Activated CD4-positive, alpha-beta memory T cell treated with anti-CD3 and anti-CD28 coated beads for 36 hours (primary cell): ENCODE measurements at regions not wholly inside any gene's neighbourhood (a gene's known extent, or its start where the extent isn't known, plus 50 kb on each side); places are given as distances from the start of the nearest gene placed in this dataset.

Source experiments
- CTCF ChIA-PET: fragments of 350-600 bp; sonication (Branson Sonifier 250); formaldehyde crosslinking; loops from one replicate; lab custom pipeline; 2021; ENCODE audit warnings: antibody characterized with exemption, inconsistent platforms; lab: Charles Lee
- POLR2A ChIA-PET: fragments of 350-600 bp; sonication (Branson Sonifier 250); formaldehyde crosslinking; loops from one replicate; lab custom pipeline; 2021; ENCODE audit warnings: antibody characterized with exemption; lab: Charles Lee
- DNase-seq: peaks from one replicate; pipeline ENCODE4 v3.0.0-alpha.2; 2020
- H3K27ac Mint-ChIP-seq: one replicate; pipeline ENCODE4 v1.8.0; 2021; ENCODE audit warnings: mixed read lengths
- H3K27me3 Mint-ChIP-seq: one replicate; pipeline ENCODE4 v1.8.0; 2021; ENCODE audit warnings: mixed read lengths
- H3K36me3 Mint-ChIP-seq: one replicate; pipeline ENCODE4 v1.8.0; 2021; ENCODE audit warnings: mixed read lengths
- H3K4me1 Mint-ChIP-seq: one replicate; pipeline ENCODE4 v1.8.0; 2021; ENCODE audit warnings: low read depth, mixed read lengths
- H3K4me3 Mint-ChIP-seq: one replicate; pipeline ENCODE4 v1.8.0; 2021; ENCODE audit warnings: mild to moderate bottlenecking, mixed read lengths
- H3K9me3 Mint-ChIP-seq: one replicate; pipeline ENCODE4 v1.8.0; 2021; ENCODE audit warnings: mixed read lengths
- intact Hi-C: fragments of 100-400 bp; cut with micrococcal nuclease; formaldehyde crosslinking; loops from one replicate; pipeline ENCODE4 v1.15.1; 2023

GRCh38 chr14:84864548-84865271 lies 665.2 kb upstream of the FLRT2 start:
- POLR2A ChIA-PET, result no interaction called here
- Mint-ChIP-seq H3K4me3 (no peak overlapping the region), H3K36me3 (no peaks in the 10 kb centered on the region), H3K9me3 (peaks cover 21% of the 10 kb centered on the region), H3K27ac (no peak overlapping the region), H3K4me1 (no peaks in the 10 kb centered on the region), H3K27me3 (no peaks in the 10 kb centered on the region)
- intact Hi-C loops, result no loop called here
- CTCF ChIA-PET, result no interaction called here
- no peak for DNase-seq

DNA sequence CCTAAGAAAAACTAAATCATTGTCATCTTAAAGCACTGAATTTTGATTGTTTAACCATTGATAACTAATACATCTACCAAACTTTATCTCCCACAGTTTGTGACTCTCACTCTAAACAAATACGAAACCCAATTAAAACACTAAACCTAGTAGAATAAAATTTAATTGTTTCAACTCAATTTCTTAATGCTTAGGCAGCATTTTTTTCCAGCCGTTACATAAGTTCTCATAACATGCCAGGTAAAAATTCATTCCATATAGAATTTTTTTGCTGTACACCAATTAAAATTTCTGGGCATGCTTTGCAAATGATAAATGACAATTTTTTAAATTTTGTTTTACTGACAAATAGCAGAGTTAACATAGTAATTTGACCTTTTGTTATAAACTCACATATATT lies 658.2 kb upstream of the FLRT2 start:
- Mint-ChIP-seq H3K36me3 (no peaks in the 10 kb centered on the region), H3K4me3 (no peak overlapping the region), H3K27ac (no peak overlapping the region), H3K4me1 (no peaks in the 10 kb centered on the region), H3K27me3 (no peaks in the 10 kb centered on the region), H3K9me3 (peaks cover 14% of the 10 kb centered on the region)
- DNase-seq, result no peak
- ChIA-PET POLR2A (no interaction called here), CTCF (no interaction called here)
- intact Hi-C loops, result no loop called here

DNA sequence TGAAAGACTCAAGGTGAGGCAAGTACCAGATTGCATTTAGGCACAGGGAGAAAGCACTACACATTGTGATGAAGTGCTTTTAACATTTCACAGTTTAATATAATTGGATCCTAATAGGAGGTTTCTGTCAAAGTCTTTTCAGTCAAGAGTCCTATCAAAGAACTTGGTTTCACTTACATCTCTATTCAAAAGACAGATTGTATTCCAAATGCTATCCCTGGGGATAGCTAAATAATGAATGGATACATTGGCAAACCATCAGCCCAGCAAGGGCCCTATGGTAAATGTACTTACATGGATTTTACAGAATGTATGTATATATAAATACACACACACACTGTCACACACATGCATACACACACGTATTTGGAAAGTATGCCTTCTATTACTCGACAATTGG lies 655.5 kb upstream of the FLRT2 start:
- no peak for DNase-seq
- Mint-ChIP-seq H3K36me3 (no peaks in the 10 kb centered on the region), H3K27ac (no peak overlapping the region), H3K4me1 (no peaks in the 10 kb centered on the region), H3K27me3 (no peaks in the 10 kb centered on the region), H3K9me3 (peaks cover 17% of the 10 kb centered on the region), H3K4me3 (no peak overlapping the region)
- POLR2A ChIA-PET, result no interaction called here
- CTCF ChIA-PET, result no interaction called here
- intact Hi-C loops, result no loop called here

- Mint-ChIP-seq H3K27me3 (no peaks in the 10 kb centered on the region), H3K4me1 (no peaks in the 10 kb centered on the region), H3K9me3 (peaks cover 13% of the 10 kb centered on the region), H3K36me3 (no peaks in the 10 kb centered on the region), H3K4me3 (no peak overlapping the region), H3K27ac (no peak overlapping the region)
- intact Hi-C loops, result no loop called here
- POLR2A ChIA-PET, result no interaction called here
- no peak for DNase-seq
- CTCF ChIA-PET, result no interaction called here
Measured at GRCh38 chr14:84877061-84877460, 652.9 kb upstream of the FLRT2 start.

DNA sequence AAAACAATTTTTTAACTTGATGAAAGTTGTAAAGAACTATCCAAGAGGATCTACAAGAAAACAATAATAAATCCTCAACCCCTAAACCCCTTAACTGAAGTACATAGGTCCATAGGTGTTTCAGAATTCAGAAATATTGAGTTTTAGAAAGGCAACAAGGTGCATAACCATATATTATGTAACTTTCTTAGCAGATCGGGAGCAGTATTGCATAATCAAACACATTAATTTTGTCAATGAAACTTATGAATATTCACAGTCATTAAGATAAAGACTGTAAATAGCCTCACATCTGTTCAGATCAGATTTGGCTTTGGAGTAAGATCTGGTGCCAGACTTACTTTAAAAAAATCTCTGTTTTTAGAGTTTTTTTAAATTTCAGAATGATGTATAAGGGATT lies 647.1 kb upstream of the FLRT2 start:
- POLR2A ChIA-PET, result no interaction called here
- Mint-ChIP-seq H3K27me3 (no peaks in the 10 kb centered on the region), H3K9me3 (peaks cover 26% of the 10 kb centered on the region), H3K36me3 (no peaks in the 10 kb centered on the region), H3K4me1 (no peaks in the 10 kb centered on the region), H3K27ac (no peak overlapping the region), H3K4me3 (no peak overlapping the region)
- intact Hi-C loops, result no loop called here
- CTCF ChIA-PET, result no interaction called here
- DNase-seq, result no peak

DNA sequence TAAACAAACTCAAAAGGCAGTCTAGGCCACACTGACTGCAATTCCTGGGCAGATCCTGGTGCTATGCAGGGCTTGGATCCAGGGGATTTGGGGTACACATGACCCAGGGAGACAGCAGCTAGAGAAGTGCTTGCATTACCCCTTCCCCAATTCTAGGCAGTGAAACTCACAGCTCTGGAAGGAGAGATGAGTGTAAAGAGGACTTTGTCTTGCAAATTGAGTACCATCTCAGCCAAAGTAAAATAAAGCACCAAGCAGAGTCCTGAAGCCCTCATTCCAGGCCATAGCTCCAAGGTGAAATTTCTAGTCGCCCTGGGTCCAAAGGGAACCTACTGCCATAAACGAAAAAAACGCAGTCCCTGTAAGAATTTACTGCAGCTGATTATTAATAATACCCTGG lies 644.9 kb upstream of the FLRT2 start:
- intact Hi-C loops, result no loop called here
- H3K4me1 Mint-ChIP-seq, result no peaks in the 10 kb centered on the region
- no peak overlapping the region for H3K4me3 Mint-ChIP-seq
- no peaks in the 10 kb centered on the region for H3K36me3 Mint-ChIP-seq
- H3K27me3 Mint-ChIP-seq, result no peaks in the 10 kb centered on the region
- H3K9me3 Mint-ChIP-seq, result peaks cover 23% of the 10 kb centered on the region
- no peak overlapping the region for H3K27ac Mint-ChIP-seq
- ChIA-PET POLR2A (no interaction called here), CTCF (no interaction called here)
- DNase-seq, result no peak

DNA sequence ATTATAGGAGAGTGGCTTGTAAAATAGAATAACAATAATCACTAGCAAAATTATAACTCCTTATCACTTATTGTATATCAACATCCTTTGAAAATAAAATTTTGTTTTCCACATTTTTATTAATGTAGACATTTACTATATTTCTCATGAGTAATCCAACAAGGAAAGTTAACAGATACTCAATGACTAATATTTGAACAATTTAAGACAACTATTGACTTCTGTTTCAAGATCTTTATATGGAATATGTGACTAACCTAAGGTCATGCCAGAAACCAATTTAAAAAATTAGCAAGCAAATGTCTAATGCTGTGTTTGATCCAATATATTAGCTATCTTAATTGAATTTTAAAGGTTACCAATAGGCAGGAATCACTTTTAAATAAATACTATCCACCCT lies 638.5 kb upstream of the FLRT2 start:
- CTCF ChIA-PET, result no interaction called here
- Mint-ChIP-seq H3K36me3 (no peaks in the 10 kb centered on the region), H3K27ac (no peak overlapping the region), H3K27me3 (no peaks in the 10 kb centered on the region), H3K4me3 (no peak overlapping the region), H3K4me1 (no peaks in the 10 kb centered on the region), H3K9me3 (peaks cover 13% of the 10 kb centered on the region)
- DNase-seq, result no peak
- intact Hi-C loops, result no loop called here
- POLR2A ChIA-PET, result no interaction called here

- ChIA-PET CTCF (no interaction called here), POLR2A (no interaction called here)
- H3K4me3 Mint-ChIP-seq, result no peak overlapping the region
- peaks cover 12% of the 10 kb centered on the region for H3K9me3 Mint-ChIP-seq
- intact Hi-C loops, result no loop called here
- no peaks in the 10 kb centered on the region for H3K27me3 Mint-ChIP-seq
- no peak for DNase-seq
- H3K4me1 Mint-ChIP-seq, result no peaks in the 10 kb centered on the region
- H3K27ac Mint-ChIP-seq, result no peak overlapping the region
- H3K36me3 Mint-ChIP-seq, result no peaks in the 10 kb centered on the region
Measured at GRCh38 chr14:84894254-84894653, 635.7 kb upstream of the FLRT2 start.

DNA sequence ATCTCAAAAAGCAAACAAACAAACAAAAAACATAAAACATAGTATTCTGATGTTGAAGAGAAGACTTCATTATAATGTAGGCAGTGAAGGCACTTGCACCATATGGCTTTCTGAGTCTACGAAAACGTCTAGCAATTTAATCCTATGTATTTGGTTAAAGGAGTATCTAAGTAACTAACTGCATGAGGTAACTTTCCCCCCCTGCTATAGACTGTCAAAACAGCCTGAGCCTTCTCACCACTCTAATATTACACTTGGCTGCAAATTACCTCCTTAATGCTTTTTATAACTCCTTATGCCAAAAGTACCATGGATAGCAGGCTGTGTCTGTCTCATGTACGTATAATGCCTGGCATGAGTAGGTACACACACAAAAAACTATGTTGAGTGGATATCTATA lies 607.6 kb upstream of the FLRT2 start:
- intact Hi-C loops, result no loop called here

GRCh38 chr14:84926656-84927055 lies 603.3 kb upstream of the FLRT2 start:
- DNase-seq, result no peak
- Mint-ChIP-seq H3K4me3 (no peak overlapping the region), H3K36me3 (no peaks in the 10 kb centered on the region), H3K27me3 (no peaks in the 10 kb centered on the region), H3K9me3 (peaks cover 12% of the 10 kb centered on the region), H3K27ac (no peak overlapping the region), H3K4me1 (no peaks in the 10 kb centered on the region)
- POLR2A ChIA-PET, result no interaction called here
- CTCF ChIA-PET, result no interaction called here
- intact Hi-C loops, result no loop called here

More for the DNA sequence above, 607.6 kb upstream of the FLRT2 start:
- H3K9me3 Mint-ChIP-seq, result peaks cover 8% of the 10 kb centered on the region
- H3K4me3 Mint-ChIP-seq, result no peak overlapping the region
- no peak overlapping the region for H3K27ac Mint-ChIP-seq
- no peaks in the 10 kb centered on the region for H3K36me3 Mint-ChIP-seq
- H3K4me1 Mint-ChIP-seq, result no peaks in the 10 kb centered on the region
- no peak for DNase-seq
- ChIA-PET CTCF (no interaction called here), POLR2A (no interaction called here)
- H3K27me3 Mint-ChIP-seq, result no peaks in the 10 kb centered on the region

- CTCF ChIA-PET, result no interaction called here
- Mint-ChIP-seq H3K36me3 (no peaks in the 10 kb centered on the region), H3K27me3 (no peaks in the 10 kb centered on the region), H3K4me1 (no peaks in the 10 kb centered on the region), H3K4me3 (no peak overlapping the region), H3K27ac (no peak overlapping the region), H3K9me3 (peaks cover 15% of the 10 kb centered on the region)
- POLR2A ChIA-PET, result no interaction called here
- no peak for DNase-seq
- intact Hi-C loops, result no loop called here
Measured at GRCh38 chr14:84927096-84927827, 602.7 kb upstream of the FLRT2 start.

DNA sequence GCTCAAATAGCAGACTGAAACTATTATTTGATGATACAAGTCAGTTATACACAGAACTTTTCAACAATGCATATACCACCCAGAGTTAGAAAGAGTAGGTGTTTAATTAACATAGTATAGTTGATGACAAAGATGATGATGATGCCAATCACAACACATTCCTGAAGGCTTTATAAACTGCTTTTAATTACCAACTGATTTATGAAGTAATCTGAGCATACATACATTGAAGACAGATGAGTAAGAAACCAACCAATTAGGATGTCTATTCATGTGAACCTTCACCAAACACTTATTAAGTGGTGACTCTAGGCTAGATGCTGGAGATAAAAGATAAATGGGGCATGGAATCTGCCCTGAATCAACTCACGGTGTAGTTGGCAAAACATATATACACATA lies 600.9 kb upstream of the FLRT2 start:
- CTCF ChIA-PET, result no interaction called here
- POLR2A ChIA-PET, result no interaction called here
- Mint-ChIP-seq H3K27me3 (no peaks in the 10 kb centered on the region), H3K27ac (no peak overlapping the region), H3K4me1 (no peaks in the 10 kb centered on the region), H3K36me3 (no peaks in the 10 kb centered on the region), H3K4me3 (no peak overlapping the region), H3K9me3 (peaks cover 17% of the 10 kb centered on the region)
- DNase-seq, result no peak
- intact Hi-C loops, result no loop called here

- no peak overlapping the region for H3K4me3 Mint-ChIP-seq
- CTCF ChIA-PET, result no interaction called here
- H3K9me3 Mint-ChIP-seq, result peaks cover 19% of the 10 kb centered on the region
- intact Hi-C loops, result no loop called here
- no peak for DNase-seq
- H3K27ac Mint-ChIP-seq, result no peak overlapping the region
- no peaks in the 10 kb centered on the region for H3K27me3 Mint-ChIP-seq
- no peaks in the 10 kb centered on the region for H3K36me3 Mint-ChIP-seq
- H3K4me1 Mint-ChIP-seq, result no peaks in the 10 kb centered on the region
- POLR2A ChIA-PET, result no interaction called here
Measured at GRCh38 chr14:84929834-84930233, 600.1 kb upstream of the FLRT2 start.
